GM10266 (cell line): ENCODE measurements at regions not wholly inside any gene's neighbourhood (a gene's known extent, or its start where the extent isn't known, plus 50 kb on each side); places are given as distances from the start of the nearest gene placed in this dataset.

Experiments used
- DNase-seq: peaks from one replicate; pipeline ENCODE4 v3.0.0; 2012; ENCODE audit errors: extremely low spot score
- CTCF ChIP-seq: IDR thresholded peaks from 2 replicates; pipeline ENCODE4 v1.5.1; 2012; ENCODE audit warnings: mild to moderate bottlenecking, low read depth; ENCODE audit not compliant: control insufficient read depth, insufficient read depth; ENCODE audit errors: missing control alignments

- peak; percentile 84 for DNase-seq
- TF ChIP-seq CTCF = no peak
Measured at GRCh38 chr9:91150998-91151717, 210.6 kb downstream of the AUH start.

- no peak for DNase-seq
- no peak for TF ChIP-seq CTCF
Measured at GRCh38 chr9:91151718-91152095, 210.0 kb downstream of the AUH start.

- TF ChIP-seq CTCF = no peak
- DNase-seq = no peak
Measured at GRCh38 chr9:91154686-91155085, 207.0 kb downstream of the AUH start.

GRCh38 chr9:91155181-91155580 is 206.5 kb downstream of the AUH start:
- TF ChIP-seq CTCF = no peak
- no peak for DNase-seq

- no peak for DNase-seq
- TF ChIP-seq CTCF = no peak
Measured at GRCh38 chr9:91155746-91156376, 205.9 kb downstream of the AUH start.

GRCh38 chr9:91156451-91157234 is 205.1 kb downstream of the AUH start:
- TF ChIP-seq CTCF = no peak
- no peak for DNase-seq
